NCI-H1048 (cell line): ENCODE measurements at regions not wholly inside any gene's neighbourhood (a gene's known extent, or its start where the extent isn't known, plus 50 kb on each side); places are given as distances from the start of the nearest gene placed in this dataset.

ENCODE experiments used
- DNase-seq: peaks from one replicate; lab custom pipeline; 2025; lab: John Stamatoyannopoulos, UW

DNA sequence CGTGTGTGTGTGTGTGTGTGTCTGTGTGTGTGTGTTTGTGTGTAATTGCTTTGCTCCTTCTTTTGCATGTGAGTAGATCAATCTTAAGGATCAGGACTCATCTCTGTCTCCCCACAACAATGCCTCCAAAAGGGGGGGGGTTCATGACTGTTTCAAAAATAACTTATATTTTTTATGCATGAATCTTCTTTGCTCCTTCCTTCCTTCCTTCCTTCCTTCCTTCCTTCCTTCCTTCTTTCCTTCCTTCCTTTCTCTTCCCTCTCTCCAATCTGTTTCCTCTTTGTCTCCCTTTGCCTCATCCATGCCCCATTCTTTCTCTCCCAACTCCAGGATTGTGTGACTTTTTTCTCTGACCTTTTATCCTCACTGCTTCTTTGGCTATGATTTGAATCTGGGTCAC lies 126.4 kb upstream of the OSMR start:
- DNase-seq, result no peak

DNA sequence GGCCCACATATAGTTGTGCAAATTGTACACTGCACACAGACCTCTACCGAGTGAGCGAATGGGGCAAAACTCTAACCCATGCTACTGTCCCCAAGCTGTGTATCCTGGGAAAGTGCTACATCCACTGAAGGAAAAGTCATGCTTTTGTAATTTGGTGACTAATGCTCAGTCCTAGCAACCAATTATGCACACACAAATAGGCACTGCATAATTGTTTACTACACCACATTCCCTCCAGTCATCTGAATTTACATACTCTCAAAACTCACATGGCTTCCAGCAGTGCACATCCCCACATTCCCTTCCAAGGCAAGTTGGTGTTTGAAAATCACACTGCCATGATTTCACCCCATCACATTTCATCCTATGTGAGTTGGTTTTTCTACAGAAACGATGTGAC lies 125.9 kb upstream of the OSMR start:
- no peak for DNase-seq

- no peak for DNase-seq
These were observed 125.1 kb upstream of the OSMR start for GRCh38 chr5:38720554-38721361.

- no peak for DNase-seq
These were observed 122.9 kb upstream of the OSMR start for GRCh38 chr5:38722918-38723317.

DNA sequence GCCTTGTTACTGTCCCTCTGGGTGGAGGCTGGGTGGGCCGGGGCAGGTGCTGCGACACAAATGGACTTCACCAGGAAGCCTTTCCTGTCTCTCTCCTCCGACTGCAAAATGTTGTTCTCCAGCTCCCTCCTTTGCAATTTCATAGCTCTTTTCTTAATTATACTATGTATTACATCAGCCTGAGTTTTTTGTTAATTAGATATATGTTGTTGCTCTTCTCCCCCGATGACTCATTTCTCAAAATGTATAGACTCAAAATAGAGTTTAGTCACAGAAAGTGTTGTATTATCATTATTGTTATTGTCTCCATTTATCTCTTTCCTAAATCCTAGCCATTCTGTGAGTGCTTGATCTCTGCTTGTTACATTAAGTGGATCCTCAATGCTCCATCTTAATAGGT lies 122.4 kb upstream of the OSMR start:
- DNase-seq, result no peak

DNA sequence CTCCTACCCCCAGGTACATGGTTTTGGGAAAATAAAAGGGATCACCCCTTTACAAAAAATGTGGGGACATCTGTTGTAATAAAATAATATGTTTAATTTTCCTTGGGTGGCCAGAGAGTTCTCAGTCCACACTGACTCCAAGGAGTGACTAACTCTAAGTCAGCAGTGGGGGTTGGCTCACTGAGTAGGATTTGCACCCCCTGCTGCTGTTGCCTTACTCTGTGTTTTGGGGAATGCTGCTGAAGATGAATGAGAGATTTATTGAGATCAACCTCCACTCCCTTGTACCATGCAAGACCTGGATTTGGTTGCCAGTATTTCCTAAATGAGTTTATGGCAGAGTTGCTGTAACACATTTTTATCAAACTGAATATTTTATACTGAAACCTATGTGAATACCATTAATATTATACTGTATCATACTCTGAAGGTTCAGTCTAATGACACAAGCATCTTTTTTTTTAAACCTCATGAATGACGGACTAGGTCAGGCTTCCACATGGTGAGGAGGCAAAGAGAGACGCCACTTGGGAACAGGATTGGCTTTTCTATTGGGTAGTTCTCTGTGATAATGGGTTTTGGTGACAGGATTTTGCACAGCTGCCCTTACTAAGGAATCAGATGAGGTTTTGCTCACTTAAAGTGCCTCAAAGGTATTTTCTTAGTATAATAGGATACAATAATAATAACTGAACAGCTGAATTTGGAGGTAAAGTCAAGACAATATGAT lies 121.3 kb upstream of the OSMR start:
- no peak for DNase-seq

DNA sequence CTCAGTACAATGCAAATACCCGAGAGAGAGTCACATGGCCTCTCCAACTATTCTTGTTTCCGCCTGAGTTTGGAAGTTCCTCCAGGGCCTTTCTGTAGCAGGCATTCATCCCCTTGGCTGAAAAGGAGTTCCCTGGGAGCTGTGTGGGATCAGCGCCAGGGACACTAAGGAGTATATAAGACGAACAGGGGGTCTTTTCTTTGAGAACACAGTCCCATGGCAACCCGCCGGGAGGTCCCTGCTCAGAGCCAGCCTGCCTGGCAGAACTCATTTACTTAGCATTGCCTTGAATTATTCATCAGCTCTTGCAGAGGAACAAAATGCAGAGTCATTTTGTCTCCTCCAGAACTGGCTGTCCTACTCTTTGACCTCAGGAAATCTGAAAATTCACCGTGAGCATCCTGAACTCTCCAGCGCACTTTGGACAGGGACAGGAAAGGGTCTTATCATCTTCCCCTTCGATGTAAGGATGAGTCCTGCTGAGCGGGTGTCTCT lies 120.4 kb upstream of the OSMR start:
- no peak for DNase-seq

DNA sequence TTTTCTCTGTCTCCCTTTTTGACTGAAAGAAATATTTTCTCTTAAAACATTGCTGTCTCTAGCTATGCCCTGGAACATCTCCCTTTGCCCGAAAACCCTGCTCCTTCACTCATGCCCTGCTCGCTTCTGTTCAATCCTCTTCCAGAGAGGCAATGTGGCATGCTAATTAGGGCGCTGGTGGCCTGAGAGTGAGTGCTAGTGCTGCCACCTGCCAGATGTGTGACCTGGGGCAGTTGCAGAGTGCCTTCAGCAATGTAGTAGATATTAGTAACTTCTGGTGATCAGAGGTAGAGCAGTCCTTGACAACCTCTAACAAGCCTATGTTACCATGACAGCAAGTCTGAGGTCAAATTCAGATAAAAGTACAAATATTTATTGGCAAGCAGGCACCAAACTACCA lies 119.5 kb upstream of the OSMR start:
- DNase-seq, result no peak

DNA sequence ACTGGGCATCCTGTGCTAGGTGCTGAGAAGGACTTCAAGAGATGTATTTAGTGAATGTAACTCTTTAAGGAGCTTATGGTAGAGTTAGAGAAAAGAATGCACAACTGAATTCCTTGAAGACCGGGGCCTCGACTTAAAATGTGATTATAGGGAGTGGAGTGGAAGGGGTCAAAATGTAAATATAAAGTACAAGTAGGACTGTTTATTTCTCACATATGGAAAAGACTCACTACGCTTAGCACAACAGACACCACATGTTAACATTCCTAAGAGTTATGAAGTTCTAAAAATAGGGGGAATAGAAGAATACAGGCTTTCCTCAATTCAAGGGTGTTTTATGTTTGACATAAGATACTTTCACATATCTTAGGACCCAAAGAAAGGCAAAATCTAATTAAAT lies 117.8 kb upstream of the OSMR start:
- DNase-seq, result no peak

GRCh38 chr5:38731461-38731860 lies 114.4 kb upstream of the OSMR start:
- DNase-seq, result no peak

DNA sequence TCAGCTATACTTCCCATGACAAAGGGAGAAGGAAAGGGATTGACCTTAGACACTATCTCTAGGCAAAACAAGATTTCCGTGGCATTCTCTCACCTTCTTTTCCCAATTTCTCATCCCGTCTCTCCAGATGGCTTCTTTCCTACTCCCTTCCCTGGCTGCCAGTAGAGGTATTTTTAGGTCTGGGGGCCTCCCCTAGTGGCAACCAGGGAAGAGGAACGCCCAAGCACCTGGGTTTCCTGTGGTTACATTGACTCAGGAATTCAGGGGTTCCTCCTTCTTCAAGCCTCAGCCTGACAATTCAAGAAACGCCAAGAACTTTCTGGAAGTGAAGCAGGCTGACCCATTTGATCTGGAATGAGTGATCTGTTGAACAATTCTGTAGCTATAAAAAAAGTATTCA lies 111.5 kb upstream of the OSMR start:
- no peak for DNase-seq

DNA sequence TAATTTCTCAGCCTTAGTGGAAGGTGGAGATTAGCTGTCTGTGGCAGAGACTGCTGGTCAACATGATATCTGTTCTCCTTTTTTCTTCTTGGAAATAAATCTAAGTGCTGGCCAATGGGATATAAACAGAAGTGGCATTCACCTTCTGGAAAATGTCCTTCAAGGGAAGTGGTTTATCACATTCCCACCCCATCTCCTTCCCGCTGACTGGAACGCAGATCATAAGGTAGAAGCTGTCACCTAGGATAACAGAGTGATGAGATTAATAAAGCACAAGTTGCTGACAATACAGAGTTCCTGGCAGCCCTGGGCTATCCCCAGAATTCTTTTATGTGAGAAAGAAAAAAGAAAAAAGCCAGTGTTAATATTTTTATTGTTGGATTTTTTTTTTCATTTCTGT lies 109.7 kb upstream of the OSMR start:
- no peak for DNase-seq

GRCh38 chr5:38737976-38738375 lies 107.8 kb upstream of the OSMR start:
- no peak for DNase-seq

- no peak for DNase-seq
These were observed 106.7 kb upstream of the OSMR start for GRCh38 chr5:38739011-38739704.

GRCh38 chr5:38739705-38740045 lies 106.1 kb upstream of the OSMR start:
- DNase-seq, result no peak

- no peak for DNase-seq
These were observed 103.0 kb upstream of the OSMR start for GRCh38 chr5:38742821-38743220.

DNA sequence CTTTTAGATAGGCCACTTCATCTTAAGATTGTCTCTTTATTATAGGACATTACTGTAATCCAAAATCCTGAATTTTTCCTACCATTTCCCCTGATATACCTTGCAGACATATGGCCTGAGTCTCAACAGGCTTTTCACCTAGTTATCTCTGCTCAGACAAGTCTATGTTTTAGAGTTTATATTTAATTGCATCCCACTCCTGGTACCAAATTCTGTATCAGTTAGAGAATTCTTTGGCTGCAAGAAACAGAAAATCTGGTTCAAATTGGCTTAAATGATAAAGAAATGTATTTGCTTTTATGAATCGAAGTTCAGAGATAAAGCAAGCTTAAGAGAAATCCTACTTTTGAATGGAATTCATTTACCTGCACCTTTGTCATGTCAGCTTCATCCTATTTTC lies 102.2 kb upstream of the OSMR start:
- DNase-seq, result no peak

- DNase-seq, result no peak
These were observed 99.7 kb upstream of the OSMR start for GRCh38 chr5:38745836-38746732.

DNA sequence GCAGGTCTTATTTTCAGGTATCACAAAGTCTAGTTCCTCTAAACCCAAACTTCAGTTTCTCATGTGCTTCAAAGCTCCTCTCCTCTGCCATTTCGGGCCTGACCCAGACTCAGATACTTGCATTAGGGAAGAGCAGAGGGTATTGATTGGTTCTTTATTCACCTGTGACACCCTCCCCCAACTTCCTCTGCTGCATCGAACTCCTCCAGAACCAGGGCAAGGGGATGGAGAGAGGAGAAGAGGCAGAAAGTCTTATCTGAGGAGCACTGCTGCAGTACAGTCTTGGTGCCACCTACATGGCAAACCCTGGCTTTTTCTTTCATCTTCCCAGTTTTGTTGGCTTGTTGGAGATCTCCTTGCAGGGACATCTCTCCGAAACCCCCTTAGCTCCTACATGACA lies 96.0 kb upstream of the OSMR start:
- DNase-seq, result no peak

DNA sequence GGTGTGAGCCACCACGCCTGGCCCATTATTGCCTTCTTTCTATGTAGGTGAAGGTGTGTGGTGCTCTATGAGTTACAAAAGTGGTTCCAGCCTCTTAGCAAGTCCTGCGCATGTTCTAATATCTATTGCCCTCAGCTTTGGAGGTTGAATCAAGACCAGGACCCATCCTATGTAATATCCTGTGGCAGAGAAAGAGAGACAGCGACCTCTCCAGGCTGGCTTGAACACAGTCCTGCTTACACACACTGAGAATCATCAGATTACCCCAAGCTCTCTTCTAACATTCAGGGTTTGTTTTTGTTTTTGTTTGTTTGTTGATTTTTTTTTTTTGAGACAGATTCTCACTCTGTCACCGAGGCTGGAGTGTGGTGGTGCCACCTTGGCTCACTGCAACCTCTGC lies 94.7 kb upstream of the OSMR start:
- no peak for DNase-seq

GRCh38 chr5:38752012-38752536 lies 93.7 kb upstream of the OSMR start:
- DNase-seq, result no peak

DNA sequence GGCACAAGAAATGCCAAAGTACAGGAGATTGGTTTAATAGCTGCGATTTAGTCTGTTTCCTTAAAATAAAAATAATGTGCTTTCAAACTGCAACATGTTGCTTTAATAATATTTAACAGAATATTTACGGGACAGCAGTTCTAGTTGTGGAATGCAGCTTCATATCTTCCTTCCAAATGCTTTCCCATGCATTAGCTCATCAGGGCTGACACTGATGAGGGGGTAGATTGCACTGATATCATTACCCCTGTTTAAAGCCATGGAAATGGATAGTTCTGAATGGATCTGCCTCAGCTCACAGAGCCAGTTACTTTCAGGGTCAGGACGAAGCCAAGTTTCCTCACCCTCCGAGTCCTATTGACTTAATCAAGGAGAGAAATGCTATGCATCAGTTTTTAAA lies 93.2 kb upstream of the OSMR start:
- no peak for DNase-seq
